GM12878 (cell line): ENCODE measurements at regions not wholly inside any gene's neighbourhood (a gene's known extent, or its start where the extent isn't known, plus 50 kb on each side); places are given as distances from the start of the nearest gene placed in this dataset.

Experiments
- ATAC-seq: fragments of 200-7000 bp; cut with Tn5 transposase; 3 replicates; pipeline ENCODE4 v1.9.1; 2020; ENCODE audit warnings: mild to moderate bottlenecking, moderate library complexity
- BruUV-seq: library from RNA; stranded (reverse); fragments of 400-500 nt; replicated peaks from 2 replicates; lab custom pipeline; 2021; lab: Mats Ljungman, UMichigan
- CTCF ChIA-PET: fragments of 300-600 bp; sonication (Branson Sonifier 250); formaldehyde crosslinking; extraction: SDS; loops from one replicate; lab custom pipeline; 2021; ENCODE audit warnings: inconsistent platforms; lab: Yijun Ruan, JAX
- POLR2A ChIA-PET: fragments of 350-600 bp; formaldehyde crosslinking; extraction: SDS; loops from one replicate; lab custom pipeline; 2021; ENCODE audit warnings: inconsistent platforms; lab: Charles Lee
- RAD21 ChIA-PET: fragments of 300-600 bp; sonication (Branson Sonifier 250); formaldehyde crosslinking; loops from one replicate; lab custom pipeline; 2023; ENCODE audit warnings: antibody characterized with exemption; ENCODE audit not compliant: unreplicated experiment; lab: Charles Lee
- SMC1A ChIA-PET: fragments of 300-600 bp; sonication (Branson Sonifier 250); formaldehyde crosslinking; loops from one replicate; lab custom pipeline; 2023; ENCODE audit not compliant: unreplicated experiment, uncharacterized antibody; lab: Charles Lee
- DNase-seq: peaks from one replicate; pipeline ENCODE4 v3.0.0-alpha.2; 2011; ENCODE audit warnings: low read depth, low spot score
- FAIRE-seq: peaks from 3 replicates; lab custom pipeline; 2011; peaks lifted over from hg19 to GRCh38; lab: Jason Lieb, UNC
- H2AFZ ChIP-seq: 2 replicates; pipeline ENCODE4 v1.6.0; 2011; ENCODE audit warnings: low read depth, low read length, control low read depth; ENCODE audit not compliant: control insufficient read depth
- H3K27ac ChIP-seq: 2 replicates; pipeline ENCODE4 v1.5.1; 2011; ENCODE audit warnings: control low read depth; ENCODE audit not compliant: control insufficient read depth, insufficient read depth
- H3K27me3 ChIP-seq, 2 experiments: replicated peaks in 1 of 2; 2 replicates each; pipeline versions ENCODE4 v1.6.0 to v1.6.1; 2011; ENCODE audit warnings: low read length in 1 of 2; ENCODE audit not compliant: control insufficient read depth in 2 of 2, insufficient read depth in 2 of 2
- H3K36me3 ChIP-seq, 2 experiments: 2 replicates each; pipeline ENCODE4 v1.5.1; 2011; ENCODE audit warnings: low read length in 1 of 2; ENCODE audit not compliant: control insufficient read depth in 2 of 2, insufficient read depth in 2 of 2
- H3K4me1 ChIP-seq: 2 replicates; pipeline ENCODE4 v1.6.1; 2011; ENCODE audit warnings: mild to moderate bottlenecking, low read length, moderate library complexity, mixed read lengths; ENCODE audit not compliant: control insufficient read depth, insufficient read depth
- H3K4me2 ChIP-seq: 2 replicates; pipeline ENCODE4 v1.6.0; 2011; ENCODE audit warnings: control low read depth; ENCODE audit not compliant: control insufficient read depth, insufficient read depth
- H3K4me3 ChIP-seq: fragments of 200-600 bp; sonication (generic); 2 replicates; pipeline ENCODE4 v1.5.1; 2016
- H3K79me2 ChIP-seq: 2 replicates; pipeline ENCODE4 v1.6.0; 2011; ENCODE audit warnings: low read length; ENCODE audit not compliant: control insufficient read depth, insufficient read depth
- H3K9ac ChIP-seq: 2 replicates; pipeline ENCODE4 v1.8.0; 2011; ENCODE audit warnings: low read length, control low read depth, mixed read lengths; ENCODE audit not compliant: control insufficient read depth, insufficient read depth
- H3K9me3 ChIP-seq: replicated peaks from 3 replicates; pipeline ENCODE4 v1.5.1; 2011; ENCODE audit warnings: mild to moderate bottlenecking, low read length; ENCODE audit not compliant: control insufficient read depth, insufficient read depth
- H4K20me1 ChIP-seq: 2 replicates; pipeline ENCODE4 v1.6.0; 2011; ENCODE audit not compliant: control insufficient read depth, insufficient read depth
- E4F1 ChIP-seq: fragments of 450-650 bp; IDR thresholded peaks from 2 replicates; pipeline ENCODE4 v1.6.1; 2018; ENCODE audit warnings: borderline replicate concordance, mild to moderate bottlenecking; ENCODE audit not compliant: partially characterized antibody
- EP300 ChIP-seq, 2 experiments: fragments of 150-350 bp in 1 of 2; IDR thresholded peaks; 2 replicates each; pipeline ENCODE4 v1.6.1; 2011 to 2012; ENCODE audit warnings: low read depth in 2 of 2, low read length in 2 of 2, borderline replicate concordance in 1 of 2, improper control_type of control experiment in 1 of 2, inconsistent platforms in 1 of 2; ENCODE audit not compliant: control insufficient read depth in 1 of 2
- IRF3 ChIP-seq: fragments of 450-650 bp; IDR thresholded peaks from 2 replicates; pipeline ENCODE4 v1.6.1; 2014; ENCODE audit warnings: mild to moderate bottlenecking
- IRF4 ChIP-seq: IDR thresholded peaks from 2 replicates; pipeline ENCODE4 v1.6.1; 2011; ENCODE audit warnings: low read depth, low read length
- LARP7 ChIP-seq: fragments of 450-650 bp; IDR thresholded peaks from 2 replicates; pipeline ENCODE4 v1.6.1; 2017; ENCODE audit warnings: mild to moderate bottlenecking
- PKNOX1 ChIP-seq: fragments of 450-650 bp; IDR thresholded peaks from 2 replicates; pipeline ENCODE4 v1.6.1; 2016; ENCODE audit warnings: mild to moderate bottlenecking
- POLR2AphosphoS5 ChIP-seq: IDR thresholded peaks from 2 replicates; pipeline ENCODE4 v1.6.1; 2011; ENCODE audit warnings: mild to moderate bottlenecking, low read length, inconsistent platforms
- RAD51 ChIP-seq: fragments of 450-650 bp; IDR thresholded peaks from 2 replicates; pipeline ENCODE4 v1.6.1; 2016; ENCODE audit warnings: moderate library complexity, mild to moderate bottlenecking, inconsistent platforms
- STAT1 ChIP-seq: fragments of 450-650 bp; conservative IDR thresholded peaks from 2 replicates; pipeline ENCODE4 v1.6.1; 2014; ENCODE audit warnings: antibody characterized with exemption, mild to moderate bottlenecking
- USF1 ChIP-seq: IDR thresholded peaks from 2 replicates; pipeline ENCODE4 v1.6.1; 2011; ENCODE audit warnings: borderline replicate concordance, low read depth, mild to moderate bottlenecking, moderate library complexity, mixed read lengths, low read length; ENCODE audit not compliant: insufficient read depth; ENCODE audit errors: extremely low read length
- ZBTB33 ChIP-seq: fragments of 450-650 bp; IDR thresholded peaks from 2 replicates; pipeline ENCODE4 v1.6.1; 2017; ENCODE audit warnings: mild to moderate bottlenecking
- ZNF622 ChIP-seq: fragments of 450-650 bp; IDR thresholded peaks from 2 replicates; pipeline ENCODE4 v1.6.1; 2017; ENCODE audit warnings: mild to moderate bottlenecking, inconsistent platforms
- in situ Hi-C: fragments of 300-500 bp; cut with MboI; formaldehyde crosslinking; loops from 9 replicates; pipeline ENCODE4 v1.14.3; 2018; ENCODE audit warnings: mixed read lengths
- intact Hi-C: fragments of 100-400 bp; cut with micrococcal nuclease; formaldehyde crosslinking; loops from one replicate; pipeline ENCODE4 v1.14.2; 2022; ENCODE audit not compliant: unreplicated experiment

GRCh38 chr5:68777135-68777534, 316.7 kb upstream of the SLC30A5 start (continued):
- TF ChIP-seq ZBTB33, result no peak
- TF ChIP-seq EP300 (IDR thresholded peaks at IDR 0.05; ENCODE audit: borderline replicate concordance in 1 of 2, control insufficient read depth in 1 of 2, low read depth in 2 of 2, low read length in 2 of 2), result no peak

- Histone ChIP-seq H3K4me3 (no peak overlapping the region), H3K27me3 (no peaks in the 10 kb centered on the region), H3K9ac (no peak overlapping the region), H3K79me2 (no peaks in the 10 kb centered on the region), H4K20me1 (no peaks in the 10 kb centered on the region), H2AFZ (no peak overlapping the region), H3K9me3 (no peaks in the 10 kb centered on the region; the same call in 2 of the 3 replicates), H3K36me3 (no peaks in the 10 kb centered on the region), H3K27ac (no peak overlapping the region), H3K4me2 (no peak overlapping the region), H3K4me1 (no peaks in the 10 kb centered on the region; the same call in 1 of the 2 replicates)
- ChIA-PET SMC1A (no interaction called here), RAD21 (no interaction called here), CTCF (interaction anchor here (0.8 kb wide), 1 partner anchor 171 kb away, joined by 4 read pairs; no protein-coding TSS in a partner anchor), POLR2A (no interaction called here)
- intact Hi-C loops, result no loop called here
- no TSS peak for BruUV-seq
- no peak for DNase-seq
- in situ Hi-C loops, result no loop called here
- ATAC-seq, result peak; percentile 55
- no peak for FAIRE-seq
- TF ChIP-seq IRF3 (no peak), POLR2AphosphoS5 (no peak), PKNOX1 (no peak), RAD51 (no peak), USF1 (no peak), ZNF622 (no peak), IRF4 (no peak), ZBTB33 (no peak), STAT1 (no peak), LARP7 (no peak), E4F1 (no peak)
These were observed 315.3 kb upstream of the SLC30A5 start for GRCh38 chr5:68778484-68778883.
